ENCODE measurements at regions not wholly inside any gene's neighbourhood (a gene's known extent, or its start where the extent isn't known, plus 50 kb on each side); places are given as distances from the start of the nearest gene placed in this dataset.

- TF ChIP-seq CTCF (conservative IDR thresholded peaks at IDR 0.05 in 1 of 2, IDR thresholded peaks at IDR 0.05 in 1 of 2; ENCODE audit: low read depth in 1 of 2, low read length in 2 of 2) (no peak), EZH2 (IDR thresholded peaks at IDR 0.05; ENCODE audit: low read length, missing control alignments) (no peak)
These were observed 178.7 kb downstream of the FAM170A start for GRCh38 chr5:119808024-119808423.
